RWPE1 (cell line): ENCODE measurements at regions not wholly inside any gene's neighbourhood (a gene's known extent, or its start where the extent isn't known, plus 50 kb on each side); places are given as distances from the start of the nearest gene placed in this dataset.
A peak's percentile ranks its signal among the peaks of the same experiment; 100 is the strongest.

Source experiments
- CTCF ChIA-PET: fragments of 350-600 bp; sonication (Branson Sonifier 250); formaldehyde crosslinking; extraction: SDS; loops from one replicate; lab custom pipeline; 2021; lab: Yijun Ruan, JAX
- POLR2A ChIA-PET: fragments of 400-600 bp; formaldehyde crosslinking; extraction: SDS; loops from one replicate; lab custom pipeline; 2020; ENCODE audit warnings: antibody characterized with exemption; ENCODE audit not compliant: low non-redundant PET; lab: Yijun Ruan, JAX
- DNase-seq: peaks from one replicate; pipeline ENCODE4 v3.0.0; 2012; ENCODE audit warnings: low spot score
- H3K27ac ChIP-seq: fragments of 450-650 bp; 2 replicates; pipeline ENCODE4 v1.5.1; 2017
- TF ChIP-seq, protein P1 (sequence below): fragments of 450-650 bp; conservative IDR thresholded peaks from 2 replicates; pipeline ENCODE4 v1.5.1; 2017; ENCODE audit warnings: low read depth, mild to moderate bottlenecking

GRCh38 chr15:60102748-60103147, 98.6 kb downstream of the FOXB1 start:
- H3K27ac ChIP-seq = no peak overlapping the region
- TF ChIP-seq, protein P1, sequence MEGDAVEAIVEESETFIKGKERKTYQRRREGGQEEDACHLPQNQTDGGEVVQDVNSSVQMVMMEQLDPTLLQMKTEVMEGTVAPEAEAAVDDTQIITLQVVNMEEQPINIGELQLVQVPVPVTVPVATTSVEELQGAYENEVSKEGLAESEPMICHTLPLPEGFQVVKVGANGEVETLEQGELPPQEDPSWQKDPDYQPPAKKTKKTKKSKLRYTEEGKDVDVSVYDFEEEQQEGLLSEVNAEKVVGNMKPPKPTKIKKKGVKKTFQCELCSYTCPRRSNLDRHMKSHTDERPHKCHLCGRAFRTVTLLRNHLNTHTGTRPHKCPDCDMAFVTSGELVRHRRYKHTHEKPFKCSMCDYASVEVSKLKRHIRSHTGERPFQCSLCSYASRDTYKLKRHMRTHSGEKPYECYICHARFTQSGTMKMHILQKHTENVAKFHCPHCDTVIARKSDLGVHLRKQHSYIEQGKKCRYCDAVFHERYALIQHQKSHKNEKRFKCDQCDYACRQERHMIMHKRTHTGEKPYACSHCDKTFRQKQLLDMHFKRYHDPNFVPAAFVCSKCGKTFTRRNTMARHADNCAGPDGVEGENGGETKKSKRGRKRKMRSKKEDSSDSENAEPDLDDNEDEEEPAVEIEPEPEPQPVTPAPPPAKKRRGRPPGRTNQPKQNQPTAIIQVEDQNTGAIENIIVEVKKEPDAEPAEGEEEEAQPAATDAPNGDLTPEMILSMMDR = no peak
- POLR2A ChIA-PET = no interaction called here
- CTCF ChIA-PET = no interaction called here
- no peak for DNase-seq

DNA sequence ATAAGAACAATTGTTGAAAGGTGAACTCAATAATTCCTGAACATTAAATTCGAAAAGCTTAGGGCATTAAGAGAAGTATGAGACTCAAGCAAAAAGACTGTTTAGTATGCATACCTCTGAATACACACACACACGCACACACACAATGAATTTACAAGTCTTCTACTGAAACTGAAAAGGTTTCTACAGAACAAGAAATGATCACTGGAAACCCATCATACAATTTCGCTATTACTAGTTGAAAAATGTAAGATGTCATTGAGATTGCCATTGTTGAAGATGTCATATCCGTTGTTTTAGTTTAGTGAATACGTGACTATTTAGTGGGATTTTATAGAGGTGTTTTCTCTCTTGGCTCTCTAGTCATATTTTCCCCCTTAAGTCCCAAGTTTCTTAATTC, 106.8 kb downstream of the FOXB1 start:
- CTCF ChIA-PET = no interaction called here
- DNase-seq = no peak
- H3K27ac ChIP-seq = no peak overlapping the region
- TF ChIP-seq, protein P1 = no peak
- POLR2A ChIA-PET = no interaction called here

- no peak overlapping the region for H3K27ac ChIP-seq
- TF ChIP-seq, protein P1 = no peak
- ChIA-PET POLR2A (no interaction called here), CTCF (interaction anchor here (0.5 kb wide), 1 partner anchor 175 kb away, joined by 3 read pairs; no protein-coding TSS in a partner anchor)
- DNase-seq = peak; percentile 9
These were observed 111.7 kb downstream of the FOXB1 start for GRCh38 chr15:60115579-60116380.

GRCh38 chr15:60116456-60117089, 112.5 kb downstream of the FOXB1 start:
- no peak for DNase-seq
- CTCF ChIA-PET = interaction anchor here (0.7 kb wide), 1 partner anchor 12 kb away, joined by 5 read pairs; no protein-coding TSS in a partner anchor
- TF ChIP-seq, protein P1 = no peak
- POLR2A ChIA-PET = no interaction called here
- H3K27ac ChIP-seq = no peak overlapping the region

- POLR2A ChIA-PET = no interaction called here
- TF ChIP-seq, protein P1 = no peak
- no peak overlapping the region for H3K27ac ChIP-seq
- CTCF ChIA-PET = no interaction called here
- no peak for DNase-seq
These were observed 114.0 kb downstream of the FOXB1 start for GRCh38 chr15:60118146-60118545.

- TF ChIP-seq, protein P1 = no peak
- no peak overlapping the region for H3K27ac ChIP-seq
- POLR2A ChIA-PET = no interaction called here
- CTCF ChIA-PET = interaction anchor here (0.5 kb wide), 1 partner anchor 477 kb away, joined by 3 read pairs; no protein-coding TSS in a partner anchor
- DNase-seq = no peak
These were observed 114.5 kb downstream of the FOXB1 start for GRCh38 chr15:60118626-60119025.
